ENCODE measurements at regions not wholly inside any gene's neighbourhood (a gene's known extent, or its start where the extent isn't known, plus 50 kb on each side); places are given as distances from the start of the nearest gene placed in this dataset.

DNA sequence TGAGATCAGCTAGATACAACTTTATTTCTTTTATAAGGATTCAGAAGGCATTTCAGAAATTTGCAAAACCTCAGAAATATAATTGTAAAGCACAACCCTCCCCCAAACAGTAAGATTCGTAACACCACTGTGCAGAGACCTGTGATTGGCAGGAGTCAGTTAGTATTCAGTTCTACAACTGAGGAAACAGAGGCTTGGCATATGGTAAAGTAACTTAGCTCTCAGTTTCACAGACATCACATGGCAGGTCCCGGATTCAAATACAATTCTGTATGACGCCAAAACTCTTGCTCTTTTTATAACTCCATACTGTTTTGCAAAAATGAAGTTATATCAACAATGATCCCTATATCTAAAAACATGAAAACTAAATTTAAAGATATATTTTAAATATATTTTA, 225.6 kb upstream of the LMCD1 start:
- DNase-seq: no peak
- TF ChIP-seq, protein P1, sequence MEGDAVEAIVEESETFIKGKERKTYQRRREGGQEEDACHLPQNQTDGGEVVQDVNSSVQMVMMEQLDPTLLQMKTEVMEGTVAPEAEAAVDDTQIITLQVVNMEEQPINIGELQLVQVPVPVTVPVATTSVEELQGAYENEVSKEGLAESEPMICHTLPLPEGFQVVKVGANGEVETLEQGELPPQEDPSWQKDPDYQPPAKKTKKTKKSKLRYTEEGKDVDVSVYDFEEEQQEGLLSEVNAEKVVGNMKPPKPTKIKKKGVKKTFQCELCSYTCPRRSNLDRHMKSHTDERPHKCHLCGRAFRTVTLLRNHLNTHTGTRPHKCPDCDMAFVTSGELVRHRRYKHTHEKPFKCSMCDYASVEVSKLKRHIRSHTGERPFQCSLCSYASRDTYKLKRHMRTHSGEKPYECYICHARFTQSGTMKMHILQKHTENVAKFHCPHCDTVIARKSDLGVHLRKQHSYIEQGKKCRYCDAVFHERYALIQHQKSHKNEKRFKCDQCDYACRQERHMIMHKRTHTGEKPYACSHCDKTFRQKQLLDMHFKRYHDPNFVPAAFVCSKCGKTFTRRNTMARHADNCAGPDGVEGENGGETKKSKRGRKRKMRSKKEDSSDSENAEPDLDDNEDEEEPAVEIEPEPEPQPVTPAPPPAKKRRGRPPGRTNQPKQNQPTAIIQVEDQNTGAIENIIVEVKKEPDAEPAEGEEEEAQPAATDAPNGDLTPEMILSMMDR (IDR thresholded peaks at IDR 0.05): no peak
- no peak for TF ChIP-seq POLR2A (IDR thresholded peaks at IDR 0.05)
- intact Hi-C loops (cut with DNase I): no loop called here
- H3K4me3 ChIP-seq (replicated peaks in 1 of 3): no peak overlapping the region
- no peaks in the 10 kb centered on the region for H3K9me3 ChIP-seq
- H3K27me3 ChIP-seq: no peaks in the 10 kb centered on the region
- H3K36me3 ChIP-seq: no peaks in the 10 kb centered on the region
- H3K4me1 ChIP-seq: no peaks in the 10 kb centered on the region
- 96% methylated on average over 3 of the region's 3 CpGs for WGBS, 2 donors
- no peak overlapping the region for H3K27ac ChIP-seq

DNA sequence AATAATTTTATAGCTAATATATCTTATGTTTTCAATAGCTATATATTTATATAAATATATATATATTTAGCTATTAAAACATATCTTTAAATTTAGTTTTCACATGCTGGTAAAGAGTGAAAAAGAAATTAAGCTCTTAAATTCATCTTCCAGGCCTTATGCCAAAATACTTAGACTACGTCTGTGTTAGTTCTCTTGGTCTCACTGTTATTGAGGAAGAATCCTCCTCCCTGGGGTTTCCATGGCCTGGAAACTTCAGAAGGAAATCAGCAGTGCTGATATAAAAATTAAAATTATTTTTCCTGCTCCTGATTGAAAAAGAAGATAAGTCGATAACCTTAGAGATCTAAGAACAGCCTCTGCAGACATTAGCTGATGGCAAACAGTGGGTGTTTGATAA, 225.1 kb upstream of the LMCD1 start:
- Histone ChIP-seq H3K4me3 (replicated peaks in 1 of 3) (no peak overlapping the region), H3K36me3 (no peaks in the 10 kb centered on the region), H3K27me3 (no peaks in the 10 kb centered on the region), H3K27ac (no peak overlapping the region), H3K4me1 (no peaks in the 10 kb centered on the region), H3K9me3 (no peaks in the 10 kb centered on the region)
- DNase-seq: no peak
- WGBS, 2 donors: 76 to 83% methylated on average over 2 of the region's 2 CpGs
- TF ChIP-seq, protein P1 (IDR thresholded peaks at IDR 0.05): no peak
- no peak for TF ChIP-seq POLR2A (IDR thresholded peaks at IDR 0.05)
- intact Hi-C loops (cut with DNase I): no loop called here

GRCh38 chr3:8278448-8278847, 223.2 kb upstream of the LMCD1 start:
- no peak for DNase-seq
- Histone ChIP-seq H3K27me3 (no peaks in the 10 kb centered on the region), H3K27ac (no peak overlapping the region), H3K36me3 (no peaks in the 10 kb centered on the region), H3K4me1 (no peaks in the 10 kb centered on the region), H3K4me3 (replicated peaks in 1 of 3) (no peak overlapping the region), H3K9me3 (no peaks in the 10 kb centered on the region)
- TF ChIP-seq, protein P1 (IDR thresholded peaks at IDR 0.05): no peak
- intact Hi-C loops (cut with DNase I): no loop called here
- WGBS, 2 donors: 85 to 94% methylated on average over 7 of the region's 7 CpGs

DNA sequence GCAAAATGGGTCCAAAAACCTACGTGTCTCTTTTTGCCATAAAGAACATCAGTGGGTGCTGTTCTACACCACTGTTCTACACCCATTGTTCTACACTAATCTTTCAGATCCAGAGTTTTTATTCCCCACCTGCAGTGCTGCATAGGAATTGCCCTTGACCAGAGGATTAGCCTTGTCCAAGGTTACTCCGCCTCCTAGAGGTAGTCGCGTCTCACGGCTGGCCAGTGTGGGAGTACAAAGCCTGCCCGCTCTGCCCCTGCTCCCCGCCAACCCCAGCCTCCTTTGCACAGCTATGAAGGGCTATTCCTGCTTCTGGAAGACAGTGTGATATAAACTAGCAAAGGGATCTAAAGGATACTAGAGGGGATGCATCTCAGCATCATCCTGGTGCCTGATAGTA, 222.1 kb upstream of the LMCD1 start:
- H3K27me3 ChIP-seq: no peaks in the 10 kb centered on the region
- WGBS, 2 donors: 61 to 69% methylated on average over 7 of the region's 7 CpGs
- intact Hi-C loops (cut with DNase I): no loop called here
- no peaks in the 10 kb centered on the region for H3K4me1 ChIP-seq
- H3K9me3 ChIP-seq: no peaks in the 10 kb centered on the region
- no peak overlapping the region for H3K4me3 ChIP-seq (replicated peaks in 1 of 3)
- DNase-seq: no peak
- no peaks in the 10 kb centered on the region for H3K36me3 ChIP-seq
- TF ChIP-seq POLR2A (IDR thresholded peaks at IDR 0.05): no peak
- TF ChIP-seq, protein P1 (IDR thresholded peaks at IDR 0.05): no peak
- H3K27ac ChIP-seq: no peak overlapping the region

DNA sequence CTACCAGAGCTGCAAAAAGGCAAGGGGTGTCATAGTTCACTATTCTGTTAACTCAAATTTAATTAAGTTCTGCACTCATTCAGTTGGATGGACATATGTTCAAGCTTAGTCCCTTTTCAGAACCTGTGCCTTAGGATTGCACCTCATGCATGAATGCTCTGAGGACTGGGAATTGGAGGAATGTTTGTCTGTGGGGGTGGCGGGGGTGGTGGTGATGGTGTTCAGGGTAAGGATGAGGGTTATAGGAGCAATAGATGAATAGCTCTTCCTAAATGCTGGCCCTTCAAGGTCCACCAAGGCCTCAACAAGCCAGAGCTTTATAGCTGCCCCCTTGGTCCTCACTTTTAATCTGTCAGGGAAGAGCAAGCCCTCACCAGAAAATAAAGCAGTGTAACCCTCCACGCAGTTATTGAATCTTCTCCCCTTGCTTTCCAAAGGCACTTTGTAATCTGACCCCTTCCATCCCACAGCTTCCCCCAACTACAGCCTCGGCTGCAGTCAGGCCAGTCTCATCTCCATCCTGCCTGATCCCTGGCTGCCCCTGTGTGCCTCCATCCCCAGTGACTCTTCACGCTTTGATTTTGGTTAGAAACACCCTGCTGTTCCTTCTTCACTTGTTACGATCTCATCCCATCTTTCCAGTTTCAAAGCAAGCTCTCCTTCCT, 221.6 kb upstream of the LMCD1 start:
- intact Hi-C loops (cut with DNase I): no loop called here
- no peak overlapping the region for H3K4me3 ChIP-seq (replicated peaks in 1 of 3)
- no peak for DNase-seq
- no peaks in the 10 kb centered on the region for H3K36me3 ChIP-seq
- H3K4me1 ChIP-seq: no peaks in the 10 kb centered on the region
- 44 to 46% methylated on average over 5 of the region's 5 CpGs for WGBS, 2 donors
- H3K9me3 ChIP-seq: no peaks in the 10 kb centered on the region
- no peaks in the 10 kb centered on the region for H3K27me3 ChIP-seq
- no peak overlapping the region for H3K27ac ChIP-seq
- TF ChIP-seq, protein P1 (IDR thresholded peaks at IDR 0.05): no peak
- no peak for TF ChIP-seq POLR2A (IDR thresholded peaks at IDR 0.05)
